Activated CD8-positive, alpha-beta memory T cell treated with anti-CD3 and anti-CD28 coated beads, Interleukin-2, amount 10 ng/mL, durations not matched to agents 7 days and 5 days (primary cell): ENCODE measurements at regions not wholly inside any gene's neighbourhood (a gene's known extent, or its start where the extent isn't known, plus 50 kb on each side); places are given as distances from the start of the nearest gene placed in this dataset.

Experiments used
- ATAC-seq: fragments of 150-1000 bp; cut with Tn5 transposase; one replicate; pipeline ENCODE4 v1.10.0; 2021; ENCODE audit warnings: moderate library complexity
- CTCF ChIA-PET: fragments of 350-600 bp; sonication (Branson Sonifier 250); formaldehyde crosslinking; loops from one replicate; lab custom pipeline; 2021; ENCODE audit warnings: antibody characterized with exemption; lab: Charles Lee
- DNase-seq: peaks from one replicate; pipeline ENCODE4 v3.0.0-alpha.2; 2020
- H3K27ac Mint-ChIP-seq: one replicate; pipeline ENCODE4 v1.8.0; 2021; ENCODE audit warnings: mild to moderate bottlenecking, mixed read lengths
- H3K27me3 Mint-ChIP-seq: one replicate; pipeline ENCODE4 v1.8.0; 2021; ENCODE audit warnings: mixed read lengths
- H3K36me3 Mint-ChIP-seq: one replicate; pipeline ENCODE4 v1.8.0; 2021; ENCODE audit warnings: mild to moderate bottlenecking, mixed read lengths
- H3K4me1 Mint-ChIP-seq: one replicate; pipeline ENCODE4 v1.8.0; 2021; ENCODE audit warnings: mixed read lengths
- H3K4me3 Mint-ChIP-seq: one replicate; pipeline ENCODE4 v1.8.0; 2021; ENCODE audit warnings: mild to moderate bottlenecking, moderate library complexity, mixed read lengths
- H3K9me3 Mint-ChIP-seq: one replicate; pipeline ENCODE4 v1.8.0; 2022; ENCODE audit warnings: low read depth, mixed read lengths

GRCh38 chr10:24793648-24794379 lies 70.1 kb upstream of the ARHGAP21 start:
- Mint-ChIP-seq H3K4me3 (no peak overlapping the region), H3K27ac (no peak overlapping the region), H3K27me3 (no peaks in the 10 kb centered on the region), H3K36me3 (no peaks in the 10 kb centered on the region), H3K9me3 (no peaks in the 10 kb centered on the region), H3K4me1 (peaks cover 2% of the 10 kb centered on the region)
- DNase-seq (no peak), ATAC-seq (no peak)
- CTCF ChIA-PET = no interaction called here

- CTCF ChIA-PET = no interaction called here
- Mint-ChIP-seq H3K9me3 (no peaks in the 10 kb centered on the region), H3K36me3 (no peaks in the 10 kb centered on the region), H3K27ac (no peak overlapping the region), H3K27me3 (no peaks in the 10 kb centered on the region), H3K4me3 (no peak overlapping the region), H3K4me1 (peaks cover 2% of the 10 kb centered on the region)
- no peak for DNase-seq
- ATAC-seq = no peak
Observed at GRCh38 chr10:24792638-24793037, 69.0 kb upstream of the ARHGAP21 start.

- peak; percentile 53 for ATAC-seq
- CTCF ChIA-PET = no interaction called here
- no peak for DNase-seq
- H3K4me3 Mint-ChIP-seq = no peak overlapping the region
- no peak overlapping the region for H3K27ac Mint-ChIP-seq
- peaks cover 2% of the 10 kb centered on the region for H3K4me1 Mint-ChIP-seq
- no peaks in the 10 kb centered on the region for H3K36me3 Mint-ChIP-seq
- no peaks in the 10 kb centered on the region for H3K9me3 Mint-ChIP-seq
- no peaks in the 10 kb centered on the region for H3K27me3 Mint-ChIP-seq
Observed at GRCh38 chr10:24791084-24791726, 67.5 kb upstream of the ARHGAP21 start.

DNA sequence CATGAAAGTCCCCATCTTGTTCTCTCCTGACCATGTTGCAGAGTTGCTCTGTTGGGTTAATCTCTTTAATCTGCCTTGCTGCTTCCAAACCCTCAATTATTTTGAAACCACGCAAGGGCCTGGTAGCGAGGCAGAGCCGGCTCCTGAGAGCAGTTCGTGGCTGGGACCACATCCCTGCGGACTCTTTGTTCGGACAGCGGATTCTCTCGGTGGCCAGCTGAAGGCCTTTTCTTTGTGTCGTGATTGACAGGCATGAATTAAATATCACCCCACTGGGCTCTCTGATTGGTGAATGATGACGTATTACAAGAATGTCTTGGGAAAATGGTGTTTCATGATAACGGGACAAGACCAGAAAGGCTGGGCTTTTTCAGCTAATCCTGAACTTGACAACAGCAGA lies 66.9 kb upstream of the ARHGAP21 start:
- Mint-ChIP-seq H3K4me1 (peaks cover 2% of the 10 kb centered on the region), H3K36me3 (no peaks in the 10 kb centered on the region)
- CTCF ChIA-PET = no interaction called here

GRCh38 chr10:24790073-24790472 lies 66.4 kb upstream of the ARHGAP21 start:
- CTCF ChIA-PET = no interaction called here
- Mint-ChIP-seq H3K27me3 (no peaks in the 10 kb centered on the region), H3K27ac (no peak overlapping the region), H3K36me3 (no peaks in the 10 kb centered on the region), H3K4me1 (peaks cover 2% of the 10 kb centered on the region), H3K9me3 (no peaks in the 10 kb centered on the region), H3K4me3 (no peak overlapping the region)
- no peak for DNase-seq
- no peak for ATAC-seq

More for the DNA sequence above, 66.9 kb upstream of the ARHGAP21 start:
- H3K27ac Mint-ChIP-seq = no peak overlapping the region
- H3K27me3 Mint-ChIP-seq = no peaks in the 10 kb centered on the region
- ATAC-seq = no peak
- H3K9me3 Mint-ChIP-seq = no peaks in the 10 kb centered on the region
- no peak overlapping the region for H3K4me3 Mint-ChIP-seq
- no peak for DNase-seq

DNA sequence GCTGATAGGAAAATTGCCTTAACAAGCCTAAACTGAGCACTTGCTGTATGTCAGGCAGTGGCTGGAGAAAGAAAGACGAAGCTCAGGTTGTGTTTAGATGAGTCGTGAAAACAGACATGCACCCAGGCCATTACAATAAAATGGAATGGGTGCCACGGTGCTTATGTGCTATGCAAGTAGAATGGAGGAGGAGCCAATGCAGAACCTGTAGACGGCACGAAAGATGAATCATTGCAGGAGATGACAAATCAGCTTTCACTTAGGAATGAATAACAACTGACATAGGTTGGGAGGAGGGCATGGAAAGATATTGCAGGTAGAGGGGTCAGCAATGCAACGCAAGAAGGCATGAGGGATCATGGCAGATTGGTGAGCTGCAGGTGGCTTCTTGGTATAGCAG lies 61.2 kb upstream of the ARHGAP21 start:
- Mint-ChIP-seq H3K27me3 (no peaks in the 10 kb centered on the region), H3K4me1 (no peaks in the 10 kb centered on the region), H3K36me3 (peaks cover 1% of the 10 kb centered on the region), H3K27ac (no peak overlapping the region), H3K9me3 (peaks cover 3% of the 10 kb centered on the region), H3K4me3 (no peak overlapping the region)
- CTCF ChIA-PET = interaction anchor here (0.9 kb wide), 1 partner anchor 15 kb away, joined by 3 read pairs; no protein-coding TSS in a partner anchor
- ATAC-seq (no peak), DNase-seq (no peak)

GRCh38 chr10:24784061-24784460 lies 60.4 kb upstream of the ARHGAP21 start:
- Mint-ChIP-seq H3K4me3 (no peak overlapping the region), H3K36me3 (peaks cover 1% of the 10 kb centered on the region), H3K27me3 (no peaks in the 10 kb centered on the region), H3K27ac (no peak overlapping the region), H3K9me3 (peaks cover 3% of the 10 kb centered on the region), H3K4me1 (no peaks in the 10 kb centered on the region)
- DNase-seq (no peak), ATAC-seq (no peak)
- CTCF ChIA-PET = no interaction called here

DNA sequence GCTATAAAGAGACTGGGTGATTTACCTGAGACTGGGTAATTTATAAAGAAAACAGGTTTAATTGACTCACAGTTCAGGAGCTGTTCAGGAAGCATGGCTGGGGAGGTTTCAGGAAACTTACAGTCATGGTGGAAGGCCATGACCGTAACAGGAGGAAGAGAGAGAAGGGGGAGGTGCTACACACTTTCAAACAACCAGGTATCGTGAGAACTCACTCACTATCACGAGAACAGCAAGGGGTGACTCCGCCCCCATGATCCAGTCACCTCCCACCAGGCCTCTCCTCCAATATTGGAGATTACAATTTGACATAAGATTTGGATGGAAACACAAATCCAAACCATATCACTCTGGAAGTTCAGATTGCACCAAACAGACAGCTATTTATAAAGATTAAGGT lies 59.8 kb upstream of the ARHGAP21 start:
- ATAC-seq (no peak), DNase-seq (no peak)
- Mint-ChIP-seq H3K9me3 (peaks cover 3% of the 10 kb centered on the region), H3K27ac (no peak overlapping the region), H3K36me3 (peaks cover 1% of the 10 kb centered on the region), H3K27me3 (no peaks in the 10 kb centered on the region), H3K4me1 (no peaks in the 10 kb centered on the region), H3K4me3 (no peak overlapping the region)
- CTCF ChIA-PET = no interaction called here

DNA sequence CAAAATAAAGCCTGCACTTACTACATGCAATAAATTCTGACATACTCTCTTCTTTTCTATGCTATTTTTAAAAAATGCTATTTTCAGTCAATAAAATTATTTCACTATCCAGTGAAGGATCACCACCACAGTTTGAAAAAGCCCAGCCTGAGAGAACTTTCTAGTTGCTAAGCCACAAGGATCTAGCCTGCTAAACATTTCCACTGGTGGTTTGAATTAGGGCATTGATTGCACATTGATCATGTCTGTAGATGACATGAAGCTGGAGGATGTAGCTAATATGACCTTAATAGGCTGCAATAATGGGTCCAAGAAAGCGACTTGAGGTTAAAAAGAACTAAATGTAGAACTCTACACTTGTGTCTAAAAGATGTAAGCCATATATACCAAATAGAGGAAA lies 56.0 kb upstream of the ARHGAP21 start:
- ATAC-seq (no peak), DNase-seq (no peak)
- CTCF ChIA-PET = no interaction called here
- H3K9me3 Mint-ChIP-seq = peaks cover 3% of the 10 kb centered on the region
- peaks cover 1% of the 10 kb centered on the region for H3K36me3 Mint-ChIP-seq
- no peak overlapping the region for H3K4me3 Mint-ChIP-seq
- peaks cover 4% of the 10 kb centered on the region for H3K27me3 Mint-ChIP-seq
- no peaks in the 10 kb centered on the region for H3K4me1 Mint-ChIP-seq
- H3K27ac Mint-ChIP-seq = no peak overlapping the region

GRCh38 chr10:24778298-24778697 lies 54.6 kb upstream of the ARHGAP21 start:
- H3K36me3 Mint-ChIP-seq = peaks cover 1% of the 10 kb centered on the region
- peaks cover 3% of the 10 kb centered on the region for H3K9me3 Mint-ChIP-seq

DNA sequence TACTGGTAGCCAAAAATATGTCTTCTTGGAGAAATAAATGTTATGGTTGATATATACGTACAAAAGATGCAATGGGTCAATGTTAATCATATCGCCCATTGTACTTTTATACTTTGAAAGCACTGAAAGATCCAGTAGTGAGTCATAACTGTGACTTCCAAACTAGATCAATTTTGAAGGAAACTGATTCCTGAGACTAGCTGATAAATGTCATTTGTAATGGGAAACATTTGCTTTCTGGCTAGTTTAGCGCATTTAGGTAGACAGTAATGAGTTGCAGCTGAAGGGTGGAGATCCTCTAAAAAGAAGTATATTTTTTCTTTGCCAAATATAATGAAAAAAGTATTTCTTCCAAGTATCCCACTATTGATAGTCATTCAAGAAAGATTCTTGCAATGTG lies 53.5 kb upstream of the ARHGAP21 start:
- Mint-ChIP-seq H3K36me3 (no peaks in the 10 kb centered on the region), H3K4me1 (no peaks in the 10 kb centered on the region), H3K9me3 (no peaks in the 10 kb centered on the region), H3K27me3 (peaks cover 4% of the 10 kb centered on the region), H3K4me3 (no peak overlapping the region), H3K27ac (no peak overlapping the region)
- CTCF ChIA-PET = no interaction called here
- ATAC-seq (no peak), DNase-seq (no peak)

More at GRCh38 chr10:24778298-24778697, 54.6 kb upstream of the ARHGAP21 start:
- Mint-ChIP-seq H3K4me3 (no peak overlapping the region), H3K27me3 (peaks cover 4% of the 10 kb centered on the region), H3K27ac (no peak overlapping the region), H3K4me1 (no peaks in the 10 kb centered on the region)
- CTCF ChIA-PET = no interaction called here
- ATAC-seq (no peak), DNase-seq (no peak)

- ATAC-seq = no peak
- H3K4me3 Mint-ChIP-seq = no peak overlapping the region
Observed at GRCh38 chr10:24773939-24774589, 50.4 kb upstream of the ARHGAP21 start.

More at GRCh38 chr10:24773939-24774589, 50.4 kb upstream of the ARHGAP21 start:
- Mint-ChIP-seq H3K27me3 (peaks cover 4% of the 10 kb centered on the region), H3K9me3 (no peaks in the 10 kb centered on the region), H3K36me3 (no peaks in the 10 kb centered on the region), H3K4me1 (no peaks in the 10 kb centered on the region), H3K27ac (no peak overlapping the region)
- DNase-seq = no peak
- CTCF ChIA-PET = no interaction called here
